ENCODE measurements at regions not wholly inside any gene's neighbourhood (a gene's known extent, or its start where the extent isn't known, plus 50 kb on each side); places are given as distances from the start of the nearest gene placed in this dataset.

- DNase-seq = no peak
Measured at GRCh38 chr9:106621313-106622163, 241.4 kb upstream of the ZNF462 start.

GRCh38 chr9:106622164-106622487, 240.8 kb upstream of the ZNF462 start:
- no peak for DNase-seq

GRCh38 chr9:106623558-106623957, 239.4 kb upstream of the ZNF462 start:
- DNase-seq = no peak

GRCh38 chr9:106625259-106625789, 237.6 kb upstream of the ZNF462 start:
- no peak for DNase-seq

GRCh38 chr9:106626936-106627335, 236.0 kb upstream of the ZNF462 start:
- no peak for DNase-seq

GRCh38 chr9:106632621-106633020, 230.3 kb upstream of the ZNF462 start:
- DNase-seq = no peak

GRCh38 chr9:106634183-106634582, 228.8 kb upstream of the ZNF462 start:
- DNase-seq = no peak

- no peak for DNase-seq
Measured at GRCh38 chr9:106634641-106635040, 228.3 kb upstream of the ZNF462 start.

- no peak for DNase-seq
Measured at GRCh38 chr9:106637486-106637885, 225.5 kb upstream of the ZNF462 start.

- no peak for DNase-seq
Measured at GRCh38 chr9:106639873-106640568, 222.9 kb upstream of the ZNF462 start.

GRCh38 chr9:106643211-106643930, 219.6 kb upstream of the ZNF462 start:
- DNase-seq = no peak

GRCh38 chr9:106644661-106645060, 218.3 kb upstream of the ZNF462 start:
- no peak for DNase-seq

GRCh38 chr9:106648799-106649198, 214.2 kb upstream of the ZNF462 start:
- no peak for DNase-seq

- DNase-seq = no peak
Measured at GRCh38 chr9:106649664-106650063, 213.3 kb upstream of the ZNF462 start.

- no peak for DNase-seq
Measured at GRCh38 chr9:106653213-106653612, 209.8 kb upstream of the ZNF462 start.

GRCh38 chr9:106655966-106656365, 207.0 kb upstream of the ZNF462 start:
- DNase-seq = no peak

- no peak for DNase-seq
Measured at GRCh38 chr9:106657926-106658325, 205.0 kb upstream of the ZNF462 start.

- no peak for DNase-seq
Measured at GRCh38 chr9:106668534-106668933, 194.4 kb upstream of the ZNF462 start.

GRCh38 chr9:106669835-106670234, 193.1 kb upstream of the ZNF462 start:
- DNase-seq = no peak

GRCh38 chr9:106670418-106670817, 192.5 kb upstream of the ZNF462 start:
- no peak for DNase-seq

GRCh38 chr9:106675780-106676179, 187.2 kb upstream of the ZNF462 start:
- DNase-seq = no peak

- no peak for DNase-seq
Measured at GRCh38 chr9:106677374-106677773, 185.6 kb upstream of the ZNF462 start.

GRCh38 chr9:106677830-106678229, 185.1 kb upstream of the ZNF462 start:
- no peak for DNase-seq

- no peak for DNase-seq
Measured at GRCh38 chr9:106678273-106678672, 184.7 kb upstream of the ZNF462 start.
